HL-60 (cell line): ENCODE measurements at regions not wholly inside any gene's neighbourhood (a gene's known extent, or its start where the extent isn't known, plus 50 kb on each side); places are given as distances from the start of the nearest gene placed in this dataset.

Experiments used
- DNase-seq, 2 experiments: peaks; one replicate each; pipeline ENCODE4 v3.0.0-alpha.2; 2010 to 2020; ENCODE audit warnings: low read depth in 1 of 2, low spot score in 1 of 2
- H3K27ac ChIP-seq: fragments of 250-450 bp; sonication (Bioruptor Pico); replicated peaks from 2 replicates; pipeline ENCODE4 v1.5.1; 2020; ENCODE audit warnings: mild to moderate bottlenecking, moderate library complexity
- H3K27me3 ChIP-seq: fragments of 250-450 bp; sonication (Bioruptor Pico); 2 replicates; pipeline ENCODE4 v1.5.1; 2021; ENCODE audit warnings: mild to moderate bottlenecking, moderate library complexity; ENCODE audit not compliant: insufficient read depth, poor library complexity, severe bottlenecking
- H3K4me3 ChIP-seq: replicated peaks from 2 replicates; pipeline ENCODE4 v1.5.1; 2011; ENCODE audit warnings: mild to moderate bottlenecking, control low read depth, low read length; ENCODE audit not compliant: insufficient read depth
- CTCF ChIP-seq: IDR thresholded peaks from one replicate; pipeline ENCODE4 v1.5.1; 2011; ENCODE audit warnings: low read length, control low read depth, inconsistent platforms; ENCODE audit not compliant: insufficient read depth
- GABPA ChIP-seq: IDR thresholded peaks from 2 replicates; pipeline ENCODE4 v1.6.1; 2012; ENCODE audit warnings: low read depth
- POLR2AphosphoS5 ChIP-seq: IDR thresholded peaks from 2 replicates; pipeline ENCODE4 v1.6.1; 2012; ENCODE audit warnings: low read depth
- SPI1 ChIP-seq: IDR thresholded peaks from 2 replicates; pipeline ENCODE4 v1.6.1; 2012; ENCODE audit warnings: low read depth, mild to moderate bottlenecking, borderline replicate concordance
- TF ChIP-seq, protein P1 (sequence below): IDR thresholded peaks from 2 replicates; pipeline ENCODE4 v1.6.1; 2012; ENCODE audit warnings: low read depth; ENCODE audit not compliant: insufficient replicate concordance

DNA sequence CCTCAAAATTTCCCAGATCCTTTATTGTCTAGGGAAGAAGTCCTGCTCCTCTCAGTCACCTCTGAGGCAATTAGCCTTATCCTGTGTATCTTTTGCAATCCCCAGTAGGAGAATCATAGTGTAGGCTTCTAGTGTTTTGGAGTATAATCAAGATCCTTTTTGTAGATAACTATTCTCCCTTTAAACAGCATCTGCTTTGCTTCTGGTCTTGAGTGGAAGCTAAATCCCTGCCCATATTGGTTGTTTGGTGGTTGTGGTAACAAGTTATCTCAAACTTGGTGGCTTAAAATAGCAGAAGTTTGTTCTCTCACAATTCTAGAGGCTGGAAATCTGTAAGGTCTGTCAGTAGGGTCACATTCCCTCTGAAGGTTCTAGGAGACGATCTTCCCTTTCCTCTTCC lies 217.5 kb upstream of the RASGRP1 start:
- Histone ChIP-seq H3K4me3 (no peak overlapping the region), H3K27ac (no peak overlapping the region), H3K27me3 (no peaks in the 10 kb centered on the region)
- no peak for DNase-seq
- TF ChIP-seq POLR2AphosphoS5 (no peak), SPI1 (no peak), CTCF (no peak), GABPA (no peak)
- TF ChIP-seq, protein P1, sequence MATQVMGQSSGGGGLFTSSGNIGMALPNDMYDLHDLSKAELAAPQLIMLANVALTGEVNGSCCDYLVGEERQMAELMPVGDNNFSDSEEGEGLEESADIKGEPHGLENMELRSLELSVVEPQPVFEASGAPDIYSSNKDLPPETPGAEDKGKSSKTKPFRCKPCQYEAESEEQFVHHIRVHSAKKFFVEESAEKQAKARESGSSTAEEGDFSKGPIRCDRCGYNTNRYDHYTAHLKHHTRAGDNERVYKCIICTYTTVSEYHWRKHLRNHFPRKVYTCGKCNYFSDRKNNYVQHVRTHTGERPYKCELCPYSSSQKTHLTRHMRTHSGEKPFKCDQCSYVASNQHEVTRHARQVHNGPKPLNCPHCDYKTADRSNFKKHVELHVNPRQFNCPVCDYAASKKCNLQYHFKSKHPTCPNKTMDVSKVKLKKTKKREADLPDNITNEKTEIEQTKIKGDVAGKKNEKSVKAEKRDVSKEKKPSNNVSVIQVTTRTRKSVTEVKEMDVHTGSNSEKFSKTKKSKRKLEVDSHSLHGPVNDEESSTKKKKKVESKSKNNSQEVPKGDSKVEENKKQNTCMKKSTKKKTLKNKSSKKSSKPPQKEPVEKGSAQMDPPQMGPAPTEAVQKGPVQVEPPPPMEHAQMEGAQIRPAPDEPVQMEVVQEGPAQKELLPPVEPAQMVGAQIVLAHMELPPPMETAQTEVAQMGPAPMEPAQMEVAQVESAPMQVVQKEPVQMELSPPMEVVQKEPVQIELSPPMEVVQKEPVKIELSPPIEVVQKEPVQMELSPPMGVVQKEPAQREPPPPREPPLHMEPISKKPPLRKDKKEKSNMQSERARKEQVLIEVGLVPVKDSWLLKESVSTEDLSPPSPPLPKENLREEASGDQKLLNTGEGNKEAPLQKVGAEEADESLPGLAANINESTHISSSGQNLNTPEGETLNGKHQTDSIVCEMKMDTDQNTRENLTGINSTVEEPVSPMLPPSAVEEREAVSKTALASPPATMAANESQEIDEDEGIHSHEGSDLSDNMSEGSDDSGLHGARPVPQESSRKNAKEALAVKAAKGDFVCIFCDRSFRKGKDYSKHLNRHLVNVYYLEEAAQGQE: no peak

GRCh38 chr15:38788918-38789317 lies 224.3 kb upstream of the RASGRP1 start:
- no peak for DNase-seq
- no peak overlapping the region for H3K4me3 ChIP-seq
- no peaks in the 10 kb centered on the region for H3K27me3 ChIP-seq
- H3K27ac ChIP-seq: no peak overlapping the region
- TF ChIP-seq SPI1 (no peak), POLR2AphosphoS5 (no peak), CTCF (no peak), GABPA (no peak)
- TF ChIP-seq, protein P1: no peak

GRCh38 chr15:38789566-38789965 lies 225.0 kb upstream of the RASGRP1 start:
- Histone ChIP-seq H3K27ac (no peak overlapping the region), H3K4me3 (no peak overlapping the region), H3K27me3 (no peaks in the 10 kb centered on the region)
- DNase-seq: no peak
- TF ChIP-seq CTCF (no peak), SPI1 (no peak), POLR2AphosphoS5 (no peak), GABPA (no peak)
- TF ChIP-seq, protein P1: no peak
